ENCODE measurements at regions not wholly inside any gene's neighbourhood (a gene's known extent, or its start where the extent isn't known, plus 50 kb on each side); places are given as distances from the start of the nearest gene placed in this dataset.

- H3K27me3 ChIP-seq (ENCODE audit: control insufficient read depth, low read length): no peaks in the 10 kb centered on the region
- no peaks in the 10 kb centered on the region for H3K4me1 ChIP-seq (ENCODE audit: control insufficient read depth, low read length)
- H3K4me3 ChIP-seq (ENCODE audit: low read length): no peak overlapping the region
- no peaks in the 10 kb centered on the region for H3F3A ChIP-seq (ENCODE audit: control insufficient read depth, insufficient read depth)
- H3K79me2 ChIP-seq (ENCODE audit: control insufficient read depth, low read length): no peaks in the 10 kb centered on the region
- no peak overlapping the region for H3K4me2 ChIP-seq (ENCODE audit: low read length)
- H3K36me3 ChIP-seq (ENCODE audit: control insufficient read depth, low read length): no peaks in the 10 kb centered on the region
- H4K20me1 ChIP-seq (ENCODE audit: control insufficient read depth, insufficient read depth, low read depth, low read length): no peaks in the 10 kb centered on the region
- no peaks in the 10 kb centered on the region for H3K9me3 ChIP-seq (ENCODE audit: control insufficient read depth, insufficient read depth, low read length)
- H3K9me2 ChIP-seq (replicated peaks; ENCODE audit: control insufficient read depth, low read length): no peaks in the 10 kb centered on the region
- peak; percentile 33 for TF ChIP-seq CTCF (IDR thresholded peaks at IDR 0.05; ENCODE audit: low read depth, low read length, poor library complexity, severe bottlenecking)
- TF ChIP-seq EZH2phosphoT487 (IDR thresholded peaks at IDR 0.05; ENCODE audit: borderline replicate concordance, low read length): no peak
- no peak overlapping the region for H3K27ac ChIP-seq (ENCODE audit: low read depth, low read length)
Measured at GRCh38 chr7:115387137-115387536, 465.2 kb downstream of the MDFIC start.

GRCh38 chr7:115379321-115379720 lies 457.4 kb downstream of the MDFIC start:
- no peaks in the 10 kb centered on the region for H3K9me2 ChIP-seq (replicated peaks; ENCODE audit: control insufficient read depth, low read length)
- H3K27me3 ChIP-seq (ENCODE audit: control insufficient read depth, low read length): no peaks in the 10 kb centered on the region
- H3K4me1 ChIP-seq (ENCODE audit: control insufficient read depth, low read length): no peaks in the 10 kb centered on the region
- no peaks in the 10 kb centered on the region for H3K36me3 ChIP-seq (ENCODE audit: control insufficient read depth, low read length)
- H3K27ac ChIP-seq (ENCODE audit: low read depth, low read length): no peak overlapping the region
- H3K4me3 ChIP-seq (ENCODE audit: low read length): no peak overlapping the region
- TF ChIP-seq CTCF (IDR thresholded peaks at IDR 0.05; ENCODE audit: low read depth, low read length, poor library complexity, severe bottlenecking): no peak
- TF ChIP-seq EZH2phosphoT487 (IDR thresholded peaks at IDR 0.05; ENCODE audit: borderline replicate concordance, low read length): no peak
- H3K79me2 ChIP-seq (ENCODE audit: control insufficient read depth, low read length): no peaks in the 10 kb centered on the region
- 0 out of 2 replicates have a peak, but pooled peaks cover 2% of the 10 kb centered on the region for H3F3A ChIP-seq (ENCODE audit: control insufficient read depth, insufficient read depth)
- H4K20me1 ChIP-seq (ENCODE audit: control insufficient read depth, insufficient read depth, low read depth, low read length): no peaks in the 10 kb centered on the region
- no peaks in the 10 kb centered on the region for H3K9me3 ChIP-seq (ENCODE audit: control insufficient read depth, insufficient read depth, low read length)
- no peak overlapping the region for H3K4me2 ChIP-seq (ENCODE audit: low read length)

- Histone ChIP-seq H3F3A (ENCODE audit: control insufficient read depth, insufficient read depth) (no peaks in the 10 kb centered on the region), H3K4me3 (ENCODE audit: low read length) (no peak overlapping the region), H3K36me3 (ENCODE audit: control insufficient read depth, low read length) (no peaks in the 10 kb centered on the region), H3K9me2 (replicated peaks; ENCODE audit: control insufficient read depth, low read length) (no peaks in the 10 kb centered on the region), H3K27me3 (ENCODE audit: control insufficient read depth, low read length) (no peaks in the 10 kb centered on the region), H3K27ac (ENCODE audit: low read depth, low read length) (no peak overlapping the region), H3K79me2 (ENCODE audit: control insufficient read depth, low read length) (no peaks in the 10 kb centered on the region), H4K20me1 (ENCODE audit: control insufficient read depth, insufficient read depth, low read depth, low read length) (no peaks in the 10 kb centered on the region), H3K9me3 (ENCODE audit: control insufficient read depth, insufficient read depth, low read length) (no peaks in the 10 kb centered on the region), H3K4me2 (ENCODE audit: low read length) (no peak overlapping the region), H3K4me1 (ENCODE audit: control insufficient read depth, low read length) (0 out of 2 replicates have a peak, but pooled peaks cover 3% of the 10 kb centered on the region)
- TF ChIP-seq EZH2phosphoT487 (IDR thresholded peaks at IDR 0.05; ENCODE audit: borderline replicate concordance, low read length) (no peak), CTCF (IDR thresholded peaks at IDR 0.05; ENCODE audit: low read depth, low read length, poor library complexity, severe bottlenecking) (no peak)
Measured at GRCh38 chr7:115368998-115369397, 447.1 kb downstream of the MDFIC start.

- H4K20me1 ChIP-seq (ENCODE audit: control insufficient read depth, insufficient read depth, low read depth, low read length): no peaks in the 10 kb centered on the region
- no peaks in the 10 kb centered on the region for H3K9me3 ChIP-seq (ENCODE audit: control insufficient read depth, insufficient read depth, low read length)
- H3K4me1 ChIP-seq (ENCODE audit: control insufficient read depth, low read length): peaks cover 8% of the 10 kb centered on the region
- no peaks in the 10 kb centered on the region for H3K79me2 ChIP-seq (ENCODE audit: control insufficient read depth, low read length)
- H3K27me3 ChIP-seq (ENCODE audit: control insufficient read depth, low read length): no peaks in the 10 kb centered on the region
- no peak for TF ChIP-seq CTCF (IDR thresholded peaks at IDR 0.05; ENCODE audit: low read depth, low read length, poor library complexity, severe bottlenecking)
- no peaks in the 10 kb centered on the region for H3K36me3 ChIP-seq (ENCODE audit: control insufficient read depth, low read length)
- no peak overlapping the region for H3K27ac ChIP-seq (ENCODE audit: low read depth, low read length)
- H3K4me2 ChIP-seq (ENCODE audit: low read length): no peak overlapping the region
- H3K9me2 ChIP-seq (replicated peaks; ENCODE audit: control insufficient read depth, low read length): no peaks in the 10 kb centered on the region
- no peak overlapping the region for H3K4me3 ChIP-seq (ENCODE audit: low read length)
- H3F3A ChIP-seq (ENCODE audit: control insufficient read depth, insufficient read depth): no peaks in the 10 kb centered on the region
Measured at GRCh38 chr7:115363916-115364315, 442.0 kb downstream of the MDFIC start.
